Frontal cortex (tissue), 3 donors: ENCODE measurements at regions not wholly inside any gene's neighbourhood (a gene's known extent, or its start where the extent isn't known, plus 50 kb on each side); places are given as distances from the start of the nearest gene placed in this dataset.
"Not testable (repeated sequence)": the region's sequence is repeated elsewhere in the genome, so short reads cannot be mapped to it uniquely, and the experiment has no call there.

Experiments used
- DNase-seq, 2 donors: peaks; one replicate each; pipeline ENCODE4 v3.0.0; 2012; ENCODE audit warnings: low spot score in 2 of 2
- FAIRE-seq: peaks from 2 replicates; lab custom pipeline; 2012; peaks lifted over from hg19 to GRCh38; lab: Jason Lieb, UNC
- donor health status: control.
- donor health status: control.
- donor health status: control.

GRCh38 chr10:44280226-44281014, 104.5 kb downstream of the CXCL12 start:
- FAIRE-seq = no peak
- DNase-seq = no peak

GRCh38 chr10:44279426-44280126, 105.3 kb downstream of the CXCL12 start:
- FAIRE-seq (no peak), DNase-seq (no peak)

GRCh38 chr10:44278837-44279324, 106.0 kb downstream of the CXCL12 start:
- DNase-seq (no peak), FAIRE-seq (no peak)

- DNase-seq, FAIRE-seq: not testable (repeated sequence)
Measured at GRCh38 chr10:44268435-44268948, 116.4 kb downstream of the CXCL12 start.

GRCh38 chr10:44267007-44267406, 117.9 kb downstream of the CXCL12 start:
- no peak for FAIRE-seq
- DNase-seq = no peak

GRCh38 chr10:44264244-44264643, 120.7 kb downstream of the CXCL12 start:
- DNase-seq (no peak), FAIRE-seq (no peak)

- FAIRE-seq (no peak), DNase-seq (no peak)
Measured at GRCh38 chr10:44263771-44264170, 121.1 kb downstream of the CXCL12 start.

- DNase-seq (no peak), FAIRE-seq (no peak)
Measured at GRCh38 chr10:44262551-44263251, 122.2 kb downstream of the CXCL12 start.

GRCh38 chr10:44261710-44262455, 123.0 kb downstream of the CXCL12 start:
- FAIRE-seq (no peak), DNase-seq (no peak)

- DNase-seq (no peak), FAIRE-seq (no peak)
Measured at GRCh38 chr10:44261296-44261695, 123.6 kb downstream of the CXCL12 start.

- DNase-seq (no peak), FAIRE-seq (no peak)
Measured at GRCh38 chr10:44260286-44260928, 124.5 kb downstream of the CXCL12 start.

- FAIRE-seq = no peak
Measured at GRCh38 chr10:44259090-44259874, 125.6 kb downstream of the CXCL12 start.

GRCh38 chr10:44258460-44259089, 126.3 kb downstream of the CXCL12 start:
- FAIRE-seq = no peak
- no peak for DNase-seq

More at GRCh38 chr10:44259090-44259874, 125.6 kb downstream of the CXCL12 start:
- DNase-seq = no peak

GRCh38 chr10:44258019-44258418, 126.9 kb downstream of the CXCL12 start:
- no peak for DNase-seq
- no peak for FAIRE-seq

- DNase-seq (no peak), FAIRE-seq (no peak)
Measured at GRCh38 chr10:44253769-44254462, 131.0 kb downstream of the CXCL12 start.

GRCh38 chr10:44252631-44253030, 132.3 kb downstream of the CXCL12 start:
- not testable (repeated sequence) for FAIRE-seq, DNase-seq

- FAIRE-seq, DNase-seq: not testable (repeated sequence)
Measured at GRCh38 chr10:44249933-44250332, 135.0 kb downstream of the CXCL12 start.
